NCI-H1092 (cell line): ENCODE measurements at regions not wholly inside any gene's neighbourhood (a gene's known extent, or its start where the extent isn't known, plus 50 kb on each side); places are given as distances from the start of the nearest gene placed in this dataset.
A peak's percentile ranks its signal among the peaks of the same experiment; 100 is the strongest.
"Not testable (repeated sequence)": the region's sequence is repeated elsewhere in the genome, so short reads cannot be mapped to it uniquely, and the experiment has no call there.

Source experiments
- DNase-seq: peaks from one replicate; lab custom pipeline; 2025; lab: John Stamatoyannopoulos, UW

DNA sequence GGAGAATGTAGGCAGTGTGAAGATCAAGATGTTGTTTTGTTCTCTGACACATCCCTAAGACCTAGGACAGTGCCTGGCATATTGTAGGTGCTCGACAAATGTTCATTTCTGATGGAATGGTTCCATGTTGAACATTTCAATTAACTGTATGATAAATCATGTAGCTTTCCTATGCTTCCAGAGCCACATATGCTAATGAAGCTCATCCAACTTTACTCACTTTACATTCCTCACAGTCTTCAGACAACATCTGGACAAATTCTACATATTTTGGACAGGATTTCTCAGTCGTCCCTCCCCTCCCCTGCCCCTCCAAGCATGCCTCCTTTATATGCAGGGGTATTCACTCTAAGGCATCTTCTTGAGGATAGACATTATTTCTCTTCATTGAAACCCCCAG, 177.9 kb downstream of the BLID start:
- DNase-seq = no peak

DNA sequence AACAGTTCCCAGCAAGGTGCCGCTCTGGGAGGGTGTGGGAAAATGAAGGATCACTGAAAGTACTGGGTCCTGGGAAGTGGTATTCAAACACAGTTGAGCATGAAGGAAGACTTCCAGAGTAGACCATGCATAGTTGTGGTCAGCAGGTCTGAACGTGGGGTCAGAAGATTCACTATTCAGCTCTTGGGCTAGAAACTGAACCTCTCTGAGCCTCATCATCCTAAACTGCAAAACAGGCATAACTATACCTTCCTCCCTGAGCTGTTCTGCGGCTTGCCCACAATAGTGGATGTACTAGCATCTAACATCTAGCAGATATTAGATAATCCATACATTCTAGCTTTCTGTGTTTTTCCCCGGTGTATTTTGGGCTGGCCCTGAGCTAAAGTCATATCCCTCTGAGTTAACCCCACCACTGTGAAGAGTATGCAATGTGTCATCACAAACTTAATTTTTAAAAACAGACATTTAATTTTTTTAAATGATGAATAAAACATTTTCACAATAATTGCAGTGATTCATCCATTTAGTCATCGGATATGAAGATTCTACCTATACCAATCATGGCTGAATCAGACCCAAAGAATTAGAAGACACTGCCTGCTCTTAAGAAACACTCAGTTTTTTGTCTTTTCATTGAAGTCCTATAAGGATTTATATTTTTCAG, 179.1 kb downstream of the BLID start:
- DNase-seq = no peak

DNA sequence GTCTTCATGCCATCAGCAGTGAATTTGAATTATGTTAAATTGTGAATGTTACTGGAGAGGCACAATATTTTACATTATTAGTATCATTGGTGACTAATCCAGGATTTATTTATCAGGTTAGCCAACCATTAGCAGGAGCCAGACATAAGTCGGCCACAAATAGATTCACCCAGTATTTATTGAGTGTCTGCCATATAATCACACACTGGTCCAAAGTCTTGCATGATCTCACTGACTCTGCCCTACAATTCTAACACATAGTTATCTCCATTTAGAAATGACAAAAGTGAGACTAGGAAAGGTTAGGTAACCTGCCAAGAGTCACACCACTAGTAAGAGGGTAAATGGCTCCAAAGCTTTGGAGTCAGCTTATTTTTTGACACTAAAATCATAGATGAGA, 179.6 kb downstream of the BLID start:
- DNase-seq = no peak

DNA sequence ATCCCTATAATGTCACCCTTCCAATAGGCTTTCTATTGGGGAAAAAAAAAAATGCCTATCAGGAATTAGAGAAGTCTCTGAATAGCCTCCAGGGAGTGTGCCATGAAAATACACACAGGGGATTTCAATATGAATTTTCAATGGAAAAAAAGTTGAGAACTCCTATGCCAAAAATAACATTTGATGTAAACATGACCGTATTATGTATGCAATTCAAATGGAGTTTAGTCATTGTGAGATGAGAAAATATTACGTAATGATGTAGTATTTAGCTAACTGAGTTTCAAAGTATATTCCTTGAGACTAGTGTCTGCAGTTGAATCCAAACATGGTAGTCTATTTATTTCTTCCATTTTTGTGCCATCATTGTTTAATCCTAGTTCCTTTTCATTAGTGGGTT, 182.3 kb downstream of the BLID start:
- DNase-seq = no peak

DNA sequence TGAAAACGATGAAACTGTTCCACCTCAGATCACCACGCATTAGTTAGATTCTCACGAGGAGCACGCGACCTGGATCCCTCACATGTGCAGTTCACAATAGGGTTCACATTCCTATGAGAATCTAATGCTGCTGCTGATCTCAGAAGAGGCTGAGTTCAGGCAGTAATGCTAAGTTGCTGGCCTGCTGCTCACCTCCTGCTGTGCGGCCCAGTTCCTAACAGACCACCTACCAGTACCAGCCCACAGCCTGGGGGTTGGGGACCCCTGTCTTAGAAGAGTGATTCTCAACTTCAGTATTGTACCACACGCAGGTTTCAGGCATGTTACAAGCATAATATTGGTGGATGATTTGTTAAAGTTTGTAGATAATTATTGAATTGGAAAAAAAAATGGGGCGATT, 182.7 kb downstream of the BLID start:
- DNase-seq = no peak

DNA sequence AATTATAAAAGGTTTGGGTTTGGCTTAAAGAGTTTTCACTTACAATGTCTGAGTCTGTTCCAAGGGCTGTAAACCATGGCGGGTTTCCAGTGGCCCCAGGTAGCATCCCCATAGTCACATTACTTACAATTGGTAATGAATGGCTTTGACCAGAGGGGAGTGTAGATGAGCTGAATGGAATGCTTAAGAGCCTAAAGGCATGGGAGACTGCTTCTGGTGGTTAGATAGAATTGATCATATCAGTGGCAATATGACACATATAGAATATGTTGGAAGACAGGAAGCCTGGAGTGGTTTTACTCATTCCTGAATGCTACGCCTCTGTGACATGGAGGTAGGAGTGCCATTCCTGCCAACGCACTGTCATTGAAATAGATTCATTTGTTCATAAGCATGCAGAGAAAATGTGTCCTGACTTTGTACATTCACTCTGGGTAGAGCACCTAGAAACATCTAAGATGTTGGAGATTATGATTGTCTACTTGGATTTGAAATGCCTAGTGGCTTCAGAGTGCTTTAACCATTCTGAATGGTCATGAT, 183.3 kb downstream of the BLID start:
- DNase-seq = no peak

DNA sequence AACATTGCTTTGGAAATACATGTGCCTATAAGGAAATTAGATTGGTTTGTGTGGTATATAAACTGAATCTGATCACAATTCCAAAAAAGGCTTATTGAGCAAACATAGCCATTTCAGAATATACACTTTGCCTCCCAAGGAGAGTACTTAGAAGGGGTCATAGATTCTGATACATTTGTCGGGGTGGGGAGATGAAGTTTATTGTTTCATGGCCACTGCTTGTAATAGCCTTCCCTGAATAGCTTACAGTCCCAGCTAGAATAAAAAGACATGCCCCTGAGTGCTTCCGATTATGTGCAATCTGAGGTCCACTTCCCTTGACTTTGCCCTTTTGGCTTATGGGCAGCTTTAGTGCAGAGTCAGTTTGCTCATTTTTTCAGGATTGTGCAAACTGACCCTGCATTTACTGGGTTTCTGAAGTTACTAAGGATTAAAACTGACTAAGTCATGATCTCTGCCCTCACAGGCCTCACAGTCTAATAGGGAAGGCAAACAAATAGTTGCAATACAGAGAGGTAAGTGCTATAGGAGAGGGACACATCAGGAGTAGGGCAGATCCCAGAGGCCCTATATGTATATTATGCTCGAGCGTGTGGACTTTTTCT, 184.2 kb downstream of the BLID start:
- no peak for DNase-seq

DNA sequence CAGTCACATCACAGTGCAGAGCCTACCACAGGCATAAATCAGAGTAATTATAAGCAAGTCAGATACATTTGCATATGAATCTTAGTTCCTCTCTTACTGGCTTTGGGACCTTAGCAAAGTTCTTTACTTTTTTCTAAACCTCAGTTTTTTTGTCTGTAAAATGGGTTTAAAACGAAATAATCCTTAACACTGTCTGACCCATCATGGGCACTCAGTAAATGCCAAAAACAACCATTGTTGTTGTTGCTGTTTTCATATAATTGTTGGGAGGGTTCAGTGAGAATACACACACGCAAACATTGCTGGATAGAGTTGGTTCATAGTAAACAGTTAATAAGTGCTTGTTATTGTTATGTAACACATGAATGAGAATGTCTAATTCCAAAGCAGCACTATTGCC, 184.9 kb downstream of the BLID start:
- no peak for DNase-seq

DNA sequence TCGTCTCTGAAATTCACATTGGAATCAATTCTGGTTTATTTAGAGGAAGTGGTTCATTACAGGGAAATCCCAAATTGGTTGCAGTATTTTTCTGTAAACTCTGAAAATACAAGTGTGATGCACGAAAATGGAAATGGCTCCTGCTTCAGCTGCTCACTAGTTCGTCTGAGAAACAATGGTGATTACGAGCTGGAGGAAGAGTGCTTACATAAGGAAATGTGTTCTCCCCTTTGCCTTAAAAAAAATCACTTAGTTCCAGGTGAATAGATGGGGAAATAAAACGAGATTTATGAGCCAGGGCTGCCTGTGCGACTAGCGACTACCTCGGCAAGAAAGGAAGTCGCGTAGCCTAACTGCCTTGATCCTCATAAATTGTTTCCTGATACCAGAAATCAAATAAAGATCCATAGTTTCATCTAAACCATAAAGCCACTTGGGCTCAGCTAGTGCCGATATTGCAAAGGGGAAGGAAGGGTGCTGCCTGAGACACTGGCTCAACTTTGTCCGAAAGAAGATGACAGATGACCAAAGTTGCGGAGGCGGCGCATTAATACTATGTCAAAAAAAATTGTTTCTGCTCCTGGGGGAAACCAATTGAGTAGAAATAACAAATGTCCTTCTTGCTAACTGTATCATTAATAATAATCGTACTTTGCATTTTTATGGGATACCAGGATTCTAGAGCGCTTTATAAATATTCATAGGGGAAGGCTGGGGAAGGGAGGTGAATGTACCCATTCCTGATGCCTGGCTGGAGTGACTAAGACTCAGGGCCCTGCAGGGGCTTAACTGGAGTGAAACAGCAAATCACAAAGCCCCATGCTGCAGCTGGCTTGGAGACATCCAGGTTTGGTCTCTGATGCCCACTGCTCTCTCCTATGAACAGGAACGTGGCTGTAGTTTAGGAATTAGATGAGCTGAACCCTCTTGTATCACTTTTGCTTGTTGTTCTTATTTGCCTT, 185.7 kb downstream of the BLID start:
- peak; percentile 41 for DNase-seq

DNA sequence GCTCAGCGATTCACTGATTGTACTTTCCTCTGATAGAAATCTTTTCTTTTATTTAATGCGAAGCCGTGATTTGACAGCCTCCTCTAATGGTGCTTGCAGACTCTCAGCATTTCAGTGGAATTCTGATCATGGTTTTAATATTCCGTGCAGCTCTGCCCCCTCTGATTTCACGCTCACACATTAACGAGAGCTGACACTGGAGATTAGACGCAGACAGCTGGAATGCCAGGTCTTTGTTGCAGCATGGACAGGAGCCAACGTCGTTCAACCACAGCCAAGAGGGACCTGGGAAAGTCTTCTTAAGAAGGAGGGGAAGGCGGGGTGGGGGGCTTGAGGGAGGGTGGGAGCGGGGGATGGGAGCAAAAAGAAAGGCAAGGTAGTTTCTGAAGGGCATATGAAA, 186.4 kb downstream of the BLID start:
- DNase-seq = peak; percentile 78

DNA sequence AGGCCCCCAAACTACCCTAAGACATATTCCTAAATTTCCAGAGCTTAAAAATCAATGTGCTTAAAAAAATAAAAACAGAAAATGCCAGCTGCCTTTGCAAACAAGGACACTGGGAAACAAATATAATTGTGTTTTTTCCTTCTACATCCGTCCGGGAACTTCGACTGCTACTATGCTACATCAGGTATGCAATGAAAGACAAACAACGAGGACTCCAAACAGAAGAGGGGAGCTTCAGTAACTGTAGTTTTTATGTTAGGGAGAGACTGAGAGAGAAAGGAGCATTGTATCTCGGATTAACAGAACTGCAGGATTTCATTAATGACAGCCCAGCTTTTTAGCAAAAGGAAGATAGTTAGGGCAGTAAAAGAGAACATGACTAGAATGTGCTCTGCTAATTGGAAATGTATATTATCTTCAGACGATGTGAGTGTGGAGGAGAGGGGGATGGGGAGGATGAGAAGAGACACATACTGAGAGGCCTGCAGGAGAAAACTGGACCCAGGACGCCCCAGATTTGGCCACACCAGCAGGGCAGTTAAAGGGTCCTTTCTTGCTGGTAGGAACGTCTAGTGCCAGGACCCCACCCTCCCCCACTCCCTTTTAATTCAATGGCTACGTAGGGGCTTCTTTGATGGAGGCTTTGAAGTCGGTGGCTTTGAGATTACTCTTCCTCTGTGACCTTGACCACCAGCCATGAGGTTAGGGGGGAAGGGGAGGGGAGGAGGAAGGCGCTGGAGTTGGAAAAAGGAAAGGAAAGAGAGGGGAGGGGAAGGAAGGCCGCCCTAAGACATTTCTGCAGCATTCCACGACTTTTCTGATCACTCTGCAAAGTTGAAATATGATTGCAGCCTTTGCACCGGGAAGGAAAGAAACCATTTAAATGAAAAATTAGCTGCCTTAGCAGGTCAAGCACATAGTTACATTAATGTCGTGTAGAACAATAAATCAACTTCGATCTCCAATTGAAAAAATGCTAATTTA, 187.1 kb downstream of the BLID start:
- no peak for DNase-seq

DNA sequence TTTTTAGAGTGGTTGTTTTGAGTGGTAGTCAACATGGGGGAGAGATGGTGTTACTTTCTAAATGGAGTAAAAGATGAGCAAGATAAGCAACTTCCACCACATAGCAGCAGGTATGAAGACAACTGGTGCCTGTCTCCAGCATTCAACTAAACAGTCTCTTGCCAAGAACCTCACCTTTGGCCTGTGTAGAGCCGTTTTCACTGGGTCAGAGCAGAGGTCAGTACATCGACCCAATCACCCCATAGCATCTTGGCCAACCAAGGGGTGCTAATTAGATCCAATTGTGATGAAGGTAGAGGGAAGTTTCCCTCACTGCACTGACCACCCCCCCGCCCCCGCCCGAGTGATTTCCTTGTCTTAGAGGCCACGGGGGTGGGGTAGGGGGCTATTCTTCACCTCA, 188.2 kb downstream of the BLID start:
- no peak for DNase-seq

DNA sequence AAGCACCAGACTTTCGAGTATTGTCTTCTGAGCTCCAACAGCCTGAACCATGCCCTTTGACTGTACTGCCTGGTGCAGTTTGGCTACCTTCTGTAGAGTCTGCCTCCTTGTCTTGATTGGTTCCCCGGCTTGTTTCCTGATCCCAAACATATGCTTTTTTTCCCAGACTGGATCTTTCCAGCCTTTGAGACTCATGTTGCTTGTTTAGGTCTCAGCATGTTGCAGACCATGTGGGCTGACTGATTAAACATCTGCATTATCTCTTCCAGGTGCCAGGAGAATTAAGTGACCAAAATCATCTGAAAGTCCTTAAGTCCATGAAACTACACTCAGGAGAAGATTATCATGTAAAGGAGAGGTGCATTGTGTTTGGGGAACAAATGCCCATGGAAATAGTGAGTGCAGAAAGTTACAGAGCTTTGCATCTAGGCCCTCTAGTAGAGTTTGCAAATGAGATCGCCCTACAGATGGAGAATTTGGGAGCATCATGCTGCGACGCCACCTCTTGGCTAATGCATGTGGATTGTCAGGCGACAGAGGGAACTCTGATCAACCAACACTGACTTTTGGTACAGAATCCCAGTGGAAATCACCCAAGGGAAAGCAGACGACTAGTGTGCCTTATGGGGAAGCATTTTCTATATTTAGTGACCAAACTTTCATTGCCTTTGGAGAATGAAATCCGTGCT, 188.8 kb downstream of the BLID start:
- no peak for DNase-seq

DNA sequence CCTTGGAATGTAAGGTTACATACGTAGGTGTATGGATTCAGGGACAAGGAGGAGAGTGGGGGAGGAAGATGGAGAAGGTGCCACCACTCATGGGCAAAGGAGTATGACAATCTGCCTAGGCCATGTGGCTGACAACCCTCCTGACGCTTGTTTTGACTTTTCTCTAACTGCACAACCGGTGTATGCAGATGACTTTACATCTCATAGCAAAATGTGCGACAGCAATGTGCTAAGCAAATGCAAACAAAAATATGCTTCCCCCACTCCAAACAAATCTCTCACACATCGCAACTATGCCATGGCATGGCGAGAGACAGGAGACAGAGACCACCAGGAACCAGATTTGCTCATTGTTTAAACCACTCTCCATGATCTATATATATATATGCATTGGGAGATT, 191.8 kb downstream of the BLID start:
- DNase-seq = no peak

DNA sequence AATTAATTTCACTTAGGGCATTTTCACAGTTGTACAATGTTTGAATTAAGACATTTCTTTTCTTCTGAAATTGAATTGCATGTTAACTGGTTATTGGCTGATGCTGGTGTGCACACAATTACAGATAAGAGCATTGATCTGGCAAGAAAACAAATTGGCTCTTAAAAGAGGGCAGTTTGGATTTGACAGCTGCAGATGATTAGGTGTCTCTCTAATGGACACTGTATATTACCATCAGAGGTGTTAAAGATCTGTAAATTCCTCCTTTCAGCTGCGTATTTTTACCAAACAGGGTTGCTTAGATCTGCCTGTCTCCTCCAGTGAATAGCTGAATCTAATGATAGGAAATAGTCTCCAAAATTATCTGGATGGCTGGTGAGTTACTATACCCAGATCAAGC, 198.5 kb downstream of the BLID start:
- DNase-seq = no peak

DNA sequence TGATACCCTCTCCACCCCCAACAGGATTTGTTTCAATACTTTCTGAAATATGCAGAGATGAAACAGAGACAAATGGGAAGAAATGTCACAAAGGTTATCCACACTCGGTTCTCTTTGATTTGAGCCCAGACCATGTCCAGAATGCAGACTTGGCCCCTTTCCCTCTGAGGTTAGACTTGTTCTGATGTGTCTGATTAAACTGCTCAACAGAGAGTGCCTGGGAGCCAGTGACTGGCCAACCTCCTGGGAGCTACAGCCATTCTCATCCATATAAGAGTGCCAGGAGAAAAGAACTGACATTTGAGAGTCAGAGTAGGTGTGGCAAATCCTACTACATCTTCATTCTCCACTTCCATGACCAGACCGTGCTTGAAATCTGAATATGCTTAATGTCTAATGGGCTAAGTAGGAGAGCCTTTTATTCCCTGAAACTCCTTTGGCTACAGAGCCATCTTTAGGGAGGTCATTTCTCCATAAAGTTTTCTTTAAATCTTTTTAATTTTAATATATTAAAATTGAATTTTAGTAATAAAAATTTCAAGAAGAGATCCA, 201.4 kb downstream of the BLID start:
- no peak for DNase-seq

DNA sequence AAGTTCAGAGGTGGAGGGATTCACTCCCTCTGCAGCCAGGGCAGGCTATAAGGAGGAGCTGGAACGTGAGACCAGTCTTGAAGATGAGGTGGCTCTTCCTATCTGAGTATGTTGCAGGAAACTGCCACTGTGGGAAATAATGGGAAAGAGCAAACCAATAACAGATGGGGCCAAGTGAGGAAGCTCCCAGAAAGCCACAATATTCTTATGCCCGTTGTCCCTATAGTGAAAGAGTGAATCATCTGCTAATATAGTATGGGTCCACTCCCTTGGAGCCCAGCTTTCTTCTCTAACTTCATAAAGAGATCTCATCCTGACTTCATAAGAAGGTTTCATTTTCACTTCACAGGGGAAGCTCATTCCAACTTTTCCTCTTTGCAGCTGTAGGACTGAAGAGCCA, 206.4 kb downstream of the BLID start:
- DNase-seq = no peak

DNA sequence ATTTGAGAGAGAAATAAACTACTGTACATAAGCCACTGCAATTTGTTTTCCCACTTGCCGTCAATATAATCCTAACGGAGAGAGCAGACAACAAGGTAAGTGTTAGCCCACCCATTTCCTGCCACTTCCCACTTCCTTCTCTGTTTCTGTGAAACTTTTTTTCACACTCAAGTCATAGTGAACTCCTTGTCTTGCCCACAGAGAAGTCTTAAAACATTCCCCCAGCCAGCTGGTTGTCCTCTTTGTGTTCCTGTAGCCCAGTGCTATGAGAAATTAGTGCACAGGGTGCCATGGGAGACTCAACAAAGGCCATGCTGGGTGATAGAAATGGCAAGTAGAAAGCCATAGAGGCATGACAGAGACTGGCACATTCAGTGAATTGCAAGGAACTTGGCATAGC, 208.6 kb downstream of the BLID start:
- DNase-seq = no peak

DNA sequence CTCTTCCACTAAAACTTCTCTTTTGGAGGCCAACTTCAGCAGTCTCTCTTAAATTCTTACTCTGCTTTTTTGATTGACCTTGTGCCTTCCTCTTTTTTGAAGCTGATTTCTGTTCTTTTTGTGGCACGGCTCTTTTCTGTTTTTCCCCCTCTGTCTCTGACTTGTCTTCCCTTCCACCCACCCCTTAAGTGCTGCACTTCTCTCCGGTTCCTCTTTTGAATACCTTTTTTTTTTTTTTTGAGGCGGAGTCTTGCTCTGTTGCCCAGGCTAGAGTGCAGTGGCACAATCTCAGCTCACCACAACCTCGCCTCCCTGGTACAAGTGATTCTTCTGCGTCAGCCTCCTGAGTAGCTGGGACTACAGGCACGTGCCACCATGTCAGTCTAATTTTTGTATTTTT, 211.9 kb downstream of the BLID start:
- no peak for DNase-seq

DNA sequence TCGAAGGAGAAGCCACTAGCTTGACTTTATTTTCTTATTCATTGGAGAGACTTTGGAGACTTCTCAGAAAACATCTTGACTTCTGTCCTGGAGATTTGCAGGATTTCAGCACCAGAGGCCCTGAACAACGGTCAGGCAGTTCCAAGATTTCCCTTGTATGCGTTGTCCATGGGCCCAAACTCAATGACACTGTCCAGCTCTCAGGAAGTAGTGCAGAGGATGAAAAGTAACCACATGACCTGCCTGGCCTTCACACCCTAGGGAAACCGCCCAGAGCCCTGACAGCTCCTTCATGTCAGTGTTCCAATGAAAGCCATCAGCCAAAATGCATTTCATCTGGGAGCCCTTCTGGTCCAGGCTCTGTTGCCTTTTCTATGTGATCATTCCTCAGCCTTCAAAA, 214.1 kb downstream of the BLID start:
- no peak for DNase-seq

DNA sequence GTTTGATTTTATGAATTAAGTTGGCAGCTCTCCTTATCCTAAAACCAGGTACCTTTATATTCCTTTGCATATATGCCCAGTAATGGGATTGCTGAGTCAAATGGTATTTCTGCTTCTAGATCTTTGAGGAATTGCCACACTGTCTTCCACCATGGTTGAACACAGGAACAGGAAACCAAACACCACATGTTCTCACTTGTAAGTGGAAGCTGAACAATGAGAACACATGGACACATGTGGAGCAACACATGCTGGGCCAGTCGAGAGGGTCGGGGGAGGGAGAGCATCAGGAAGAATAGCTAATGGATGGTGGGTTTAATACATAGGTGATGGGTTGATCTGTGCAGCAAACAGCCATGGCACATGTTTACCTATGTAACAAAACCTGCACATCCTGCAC, 214.6 kb downstream of the BLID start:
- DNase-seq = not testable (repeated sequence)
